Osteocyte (in vitro differentiated cells): ENCODE measurements at regions not wholly inside any gene's neighbourhood (a gene's known extent, or its start where the extent isn't known, plus 50 kb on each side); places are given as distances from the start of the nearest gene placed in this dataset.

ENCODE experiments used
- DNase-seq: peaks from one replicate; pipeline ENCODE4 v3.0.0; 2021; ENCODE audit warnings: mixed read lengths; ENCODE audit not compliant: unreplicated experiment; ENCODE audit errors: extremely low spot score
- H3K27ac Mint-ChIP-seq: one replicate; pipeline ENCODE4 v1.8.0; 2021; ENCODE audit warnings: mild to moderate bottlenecking, mixed read lengths; ENCODE audit not compliant: unreplicated experiment
- H3K27me3 Mint-ChIP-seq: one replicate; pipeline ENCODE4 v1.8.0; 2021; ENCODE audit warnings: mixed read lengths; ENCODE audit not compliant: unreplicated experiment
- H3K36me3 Mint-ChIP-seq: one replicate; pipeline ENCODE4 v1.8.0; 2021; ENCODE audit warnings: mixed read lengths; ENCODE audit not compliant: unreplicated experiment
- H3K4me1 Mint-ChIP-seq: one replicate; pipeline ENCODE4 v1.8.0; 2021; ENCODE audit warnings: mixed read lengths; ENCODE audit not compliant: unreplicated experiment
- H3K4me3 Mint-ChIP-seq: one replicate; pipeline ENCODE4 v1.8.0; 2021; ENCODE audit warnings: mild to moderate bottlenecking, moderate library complexity, mixed read lengths; ENCODE audit not compliant: unreplicated experiment
- H3K9me3 Mint-ChIP-seq: one replicate; pipeline ENCODE4 v1.8.0; 2021; ENCODE audit warnings: mixed read lengths; ENCODE audit not compliant: unreplicated experiment
- CTCF ChIP-seq: fragments of 200-600 bp; sonication (generic); IDR thresholded peaks from 2 replicates; pipeline ENCODE4 v1.5.0; 2021; ENCODE audit warnings: antibody characterized with exemption, mild to moderate bottlenecking, moderate library complexity

GRCh38 chr7:108794466-108794865, 224.8 kb downstream of the DNAJB9 start:
- Mint-ChIP-seq H3K9me3 (peaks cover 9% of the 10 kb centered on the region), H3K4me3 (no peak overlapping the region), H3K27me3 (no peaks in the 10 kb centered on the region), H3K4me1 (no peaks in the 10 kb centered on the region), H3K27ac (no peak overlapping the region), H3K36me3 (no peaks in the 10 kb centered on the region)
- no peak for TF ChIP-seq CTCF
- DNase-seq, result no peak

- no peaks in the 10 kb centered on the region for H3K9me3 Mint-ChIP-seq
- peaks cover 2% of the 10 kb centered on the region for H3K27me3 Mint-ChIP-seq
- no peak for DNase-seq
- H3K36me3 Mint-ChIP-seq, result no peaks in the 10 kb centered on the region
- H3K27ac Mint-ChIP-seq, result no peak overlapping the region
- TF ChIP-seq CTCF, result no peak
- H3K4me1 Mint-ChIP-seq, result no peaks in the 10 kb centered on the region
- no peak overlapping the region for H3K4me3 Mint-ChIP-seq
Measured at GRCh38 chr7:108802650-108803049, 233.0 kb downstream of the DNAJB9 start.

- Mint-ChIP-seq H3K27ac (no peak overlapping the region), H3K4me1 (no peaks in the 10 kb centered on the region), H3K36me3 (no peaks in the 10 kb centered on the region), H3K9me3 (no peaks in the 10 kb centered on the region), H3K27me3 (peaks cover 2% of the 10 kb centered on the region), H3K4me3 (no peak overlapping the region)
- TF ChIP-seq CTCF, result peak; percentile 45
- DNase-seq, result no peak
Measured at GRCh38 chr7:108805808-108806397, 236.2 kb downstream of the DNAJB9 start.

GRCh38 chr7:108808549-108809266, 239.0 kb downstream of the DNAJB9 start:
- no peak overlapping the region for H3K27ac Mint-ChIP-seq
- no peaks in the 10 kb centered on the region for H3K4me1 Mint-ChIP-seq
- TF ChIP-seq CTCF, result no peak
- peaks cover 2% of the 10 kb centered on the region for H3K27me3 Mint-ChIP-seq
- H3K9me3 Mint-ChIP-seq, result no peaks in the 10 kb centered on the region
- DNase-seq, result no peak
- H3K4me3 Mint-ChIP-seq, result no peak overlapping the region
- no peaks in the 10 kb centered on the region for H3K36me3 Mint-ChIP-seq

GRCh38 chr7:108809356-108809755, 239.7 kb downstream of the DNAJB9 start:
- H3K27me3 Mint-ChIP-seq, result peaks cover 2% of the 10 kb centered on the region
- H3K4me3 Mint-ChIP-seq, result no peak overlapping the region
- no peaks in the 10 kb centered on the region for H3K36me3 Mint-ChIP-seq
- H3K9me3 Mint-ChIP-seq, result no peaks in the 10 kb centered on the region
- no peak overlapping the region for H3K27ac Mint-ChIP-seq
- TF ChIP-seq CTCF, result no peak
- H3K4me1 Mint-ChIP-seq, result no peaks in the 10 kb centered on the region
- DNase-seq, result no peak
